ENCODE measurements at regions not wholly inside any gene's neighbourhood (a gene's known extent, or its start where the extent isn't known, plus 50 kb on each side); places are given as distances from the start of the nearest gene placed in this dataset.

DNA sequence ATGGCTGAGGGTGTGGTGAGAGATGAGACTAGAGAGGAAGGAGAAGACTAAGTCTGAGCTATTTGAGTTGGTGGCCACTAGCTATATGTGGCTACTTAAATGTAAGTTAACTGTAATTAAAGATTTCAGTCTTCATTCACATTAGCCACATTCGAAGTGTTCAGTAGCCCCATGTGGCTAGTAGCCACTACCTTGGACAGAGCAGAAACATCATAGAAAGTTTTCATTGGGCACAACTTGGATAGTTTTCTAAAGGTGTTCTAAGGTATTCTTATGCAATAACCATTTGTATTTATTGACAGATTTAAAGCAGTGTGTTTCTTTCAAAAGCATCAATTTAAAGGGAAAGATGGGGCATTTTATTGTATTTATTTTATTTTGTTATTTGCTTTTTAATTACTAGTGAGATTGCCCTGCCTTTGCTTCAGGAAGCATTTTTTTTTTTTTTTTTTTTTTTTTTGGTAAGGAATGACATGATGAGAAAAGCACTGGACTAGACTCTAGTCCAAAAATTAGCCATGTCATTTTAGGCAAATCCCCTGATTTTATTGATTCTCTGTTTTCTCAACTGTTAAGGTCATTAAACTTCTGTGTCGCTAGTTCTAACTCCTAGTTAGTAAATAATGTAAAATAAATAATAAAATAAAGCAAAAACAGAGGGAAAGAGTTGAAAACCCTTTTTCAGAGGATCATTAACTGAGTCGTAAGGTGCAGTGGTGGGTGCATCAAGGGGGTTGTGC is 153.0 kb upstream of the ROBO2 start:
- DNase-seq (ENCODE audit: extremely low read depth, low read depth): no peak
- no peak for TF ChIP-seq CTCF (IDR thresholded peaks at IDR 0.05; ENCODE audit: low read depth, low read length, missing control alignments)
- H3K4me3 ChIP-seq (replicated peaks; ENCODE audit: low read depth, low read length): no peak overlapping the region

DNA sequence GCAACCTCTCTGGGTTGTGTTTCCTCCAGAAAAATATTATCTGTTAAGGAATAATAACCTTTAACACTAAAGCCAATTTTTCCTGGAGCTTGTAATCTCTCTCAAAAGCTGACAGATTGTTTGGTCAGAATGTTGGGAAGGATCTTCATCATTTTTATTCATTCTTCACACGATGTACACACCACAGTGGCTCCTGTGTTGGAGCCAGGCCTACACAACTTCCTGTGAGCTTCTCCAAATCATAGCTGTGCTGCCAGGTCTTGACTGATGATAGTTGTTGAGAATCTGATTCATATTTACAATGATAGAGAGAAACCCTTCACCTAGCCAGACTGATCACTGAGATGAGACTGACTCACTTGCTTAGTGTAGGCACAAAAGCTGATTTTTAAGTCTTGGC is 151.0 kb upstream of the ROBO2 start:
- DNase-seq (ENCODE audit: extremely low read depth, low read depth): no peak
- H3K4me3 ChIP-seq (replicated peaks; ENCODE audit: low read depth, low read length): no peak overlapping the region
- no peak for TF ChIP-seq CTCF (IDR thresholded peaks at IDR 0.05; ENCODE audit: low read depth, low read length, missing control alignments)

DNA sequence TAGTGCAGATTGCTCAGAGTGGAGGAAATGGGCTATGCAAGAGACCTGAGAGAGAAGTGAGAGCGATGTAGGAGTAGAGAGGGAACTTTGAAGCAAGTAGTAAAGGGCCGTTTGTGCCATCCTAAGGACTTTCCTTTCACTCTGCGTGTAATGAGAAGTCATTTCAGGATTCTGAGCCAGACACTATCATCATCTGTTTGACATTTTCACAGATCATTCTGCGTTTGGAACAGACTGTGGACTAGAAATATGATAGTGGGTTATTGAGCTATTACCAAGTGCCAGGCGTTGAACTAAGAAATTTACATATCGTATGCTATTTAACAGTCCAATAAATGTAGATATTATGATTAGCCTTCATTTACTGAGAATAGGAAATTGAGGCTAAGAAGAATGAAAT is 150.0 kb upstream of the ROBO2 start:
- no peak overlapping the region for H3K4me3 ChIP-seq (replicated peaks; ENCODE audit: low read depth, low read length)
- no peak for DNase-seq (ENCODE audit: extremely low read depth, low read depth)
- TF ChIP-seq CTCF (IDR thresholded peaks at IDR 0.05; ENCODE audit: low read depth, low read length, missing control alignments): no peak

DNA sequence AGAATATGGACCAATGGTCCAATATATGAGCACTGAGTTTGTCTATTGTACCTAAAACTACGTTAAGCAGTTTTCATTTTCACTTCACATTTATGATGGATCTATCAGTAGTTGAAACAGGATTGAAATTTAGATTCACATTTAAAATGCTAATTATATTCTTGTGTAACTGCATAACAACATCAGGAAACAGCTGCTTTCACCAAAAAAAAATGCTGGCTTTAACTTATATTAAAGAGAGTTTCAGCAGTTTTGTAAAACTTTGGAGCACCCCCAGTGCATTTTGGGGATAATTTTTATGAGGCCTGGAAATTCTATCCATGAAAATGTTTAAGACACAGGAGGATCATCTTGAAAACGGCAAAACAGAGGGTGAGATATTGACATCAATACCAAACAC is 142.8 kb upstream of the ROBO2 start:
- no peak overlapping the region for H3K4me3 ChIP-seq (replicated peaks; ENCODE audit: low read depth, low read length)
- no peak for DNase-seq (ENCODE audit: extremely low read depth, low read depth)
- no peak for TF ChIP-seq CTCF (IDR thresholded peaks at IDR 0.05; ENCODE audit: low read depth, low read length, missing control alignments)

DNA sequence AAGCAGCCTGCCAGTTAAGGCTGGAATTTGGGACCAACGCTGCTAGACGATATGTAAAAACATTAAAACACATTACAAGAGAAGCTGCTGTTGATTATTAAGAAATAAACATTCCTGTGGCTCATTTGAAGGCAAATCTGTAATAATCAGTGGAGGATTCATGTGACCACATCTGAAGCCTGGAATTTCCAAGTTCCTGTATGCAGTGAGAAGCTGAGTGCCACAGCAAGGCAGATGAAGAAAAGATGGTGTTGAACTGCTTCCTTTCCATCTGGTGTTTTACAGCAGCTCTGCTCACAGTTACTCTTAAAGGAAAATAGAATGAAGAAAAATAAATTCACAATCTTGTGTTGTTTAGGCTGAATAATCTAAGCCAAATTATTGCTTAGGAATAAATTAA is 139.3 kb upstream of the ROBO2 start:
- DNase-seq (ENCODE audit: extremely low read depth, low read depth): no peak
- no peak overlapping the region for H3K4me3 ChIP-seq (replicated peaks; ENCODE audit: low read depth, low read length)
- TF ChIP-seq CTCF (IDR thresholded peaks at IDR 0.05; ENCODE audit: low read depth, low read length, missing control alignments): no peak

- DNase-seq (ENCODE audit: extremely low read depth, low read depth): no peak
- H3K4me3 ChIP-seq (replicated peaks; ENCODE audit: low read depth, low read length): no peak overlapping the region
- no peak for TF ChIP-seq CTCF (IDR thresholded peaks at IDR 0.05; ENCODE audit: low read depth, low read length, missing control alignments)
Observed at GRCh38 chr3:76908156-76908555, 131.7 kb upstream of the ROBO2 start.
